HG02610 (cell line): ENCODE measurements at regions not wholly inside any gene's neighbourhood (a gene's known extent, or its start where the extent isn't known, plus 50 kb on each side); places are given as distances from the start of the nearest gene placed in this dataset.
"Not testable (repeated sequence)": the region's sequence is repeated elsewhere in the genome, so short reads cannot be mapped to it uniquely, and the experiment has no call there.

ENCODE experiments used
- ATAC-seq: cut with Tn5 transposase; IDR thresholded peaks from one replicate; pipeline ENCODE4 v1.9.1; 2021; ENCODE audit warnings: mild to moderate bottlenecking, moderate library complexity; ENCODE audit not compliant: unreplicated experiment

- no peak for ATAC-seq
Measured at GRCh38 chr4:12005471-12005870, 576.8 kb upstream of the HS3ST1 start.

- ATAC-seq: not testable (repeated sequence)
Measured at GRCh38 chr4:11996581-11996980, 567.9 kb upstream of the HS3ST1 start.

- ATAC-seq: no peak
Measured at GRCh38 chr4:11976726-11977263, 548.1 kb upstream of the HS3ST1 start.

GRCh38 chr4:11973270-11973669 is 544.6 kb upstream of the HS3ST1 start:
- no peak for ATAC-seq

GRCh38 chr4:11970754-11971153 is 542.1 kb upstream of the HS3ST1 start:
- no peak for ATAC-seq

GRCh38 chr4:11966782-11967181 is 538.1 kb upstream of the HS3ST1 start:
- ATAC-seq: no peak

- no peak for ATAC-seq
Measured at GRCh38 chr4:11954093-11954492, 525.4 kb upstream of the HS3ST1 start.

GRCh38 chr4:11949355-11949754 is 520.7 kb upstream of the HS3ST1 start:
- ATAC-seq: no peak

GRCh38 chr4:11947629-11948028 is 518.9 kb upstream of the HS3ST1 start:
- not testable (repeated sequence) for ATAC-seq

- no peak for ATAC-seq
Measured at GRCh38 chr4:11937941-11938340, 509.2 kb upstream of the HS3ST1 start.

- ATAC-seq: no peak
Measured at GRCh38 chr4:11931266-11931820, 502.6 kb upstream of the HS3ST1 start.

GRCh38 chr4:11929080-11929479 is 500.4 kb upstream of the HS3ST1 start:
- no peak for ATAC-seq

GRCh38 chr4:11919316-11919715 is 490.6 kb upstream of the HS3ST1 start:
- no peak for ATAC-seq

GRCh38 chr4:11914406-11914805 is 485.7 kb upstream of the HS3ST1 start:
- ATAC-seq: no peak

- no peak for ATAC-seq
Measured at GRCh38 chr4:11912886-11913285, 484.2 kb upstream of the HS3ST1 start.

GRCh38 chr4:11910812-11911211 is 482.1 kb upstream of the HS3ST1 start:
- no peak for ATAC-seq

- no peak for ATAC-seq
Measured at GRCh38 chr4:11908712-11909111, 480.0 kb upstream of the HS3ST1 start.

- no peak for ATAC-seq
Measured at GRCh38 chr4:11908205-11908604, 479.5 kb upstream of the HS3ST1 start.

GRCh38 chr4:11904846-11905739 is 476.4 kb upstream of the HS3ST1 start:
- ATAC-seq: no peak

GRCh38 chr4:11904117-11904535 is 475.4 kb upstream of the HS3ST1 start:
- ATAC-seq: no peak

- ATAC-seq: no peak
Measured at GRCh38 chr4:11901089-11901488, 472.4 kb upstream of the HS3ST1 start.

GRCh38 chr4:11900359-11900758 is 471.7 kb upstream of the HS3ST1 start:
- no peak for ATAC-seq
